Osteocyte (in vitro differentiated cells): ENCODE measurements at regions not wholly inside any gene's neighbourhood (a gene's known extent, or its start where the extent isn't known, plus 50 kb on each side); places are given as distances from the start of the nearest gene placed in this dataset.

Source experiments
- DNase-seq: peaks from one replicate; pipeline ENCODE4 v3.0.0; 2021; ENCODE audit warnings: mixed read lengths; ENCODE audit not compliant: unreplicated experiment; ENCODE audit errors: extremely low spot score
- H3K27ac Mint-ChIP-seq: one replicate; pipeline ENCODE4 v1.8.0; 2021; ENCODE audit warnings: mild to moderate bottlenecking, mixed read lengths; ENCODE audit not compliant: unreplicated experiment
- H3K27me3 Mint-ChIP-seq: one replicate; pipeline ENCODE4 v1.8.0; 2021; ENCODE audit warnings: mixed read lengths; ENCODE audit not compliant: unreplicated experiment
- H3K36me3 Mint-ChIP-seq: one replicate; pipeline ENCODE4 v1.8.0; 2021; ENCODE audit warnings: mixed read lengths; ENCODE audit not compliant: unreplicated experiment
- H3K4me1 Mint-ChIP-seq: one replicate; pipeline ENCODE4 v1.8.0; 2021; ENCODE audit warnings: mixed read lengths; ENCODE audit not compliant: unreplicated experiment
- H3K4me3 Mint-ChIP-seq: one replicate; pipeline ENCODE4 v1.8.0; 2021; ENCODE audit warnings: mild to moderate bottlenecking, moderate library complexity, mixed read lengths; ENCODE audit not compliant: unreplicated experiment
- H3K9me3 Mint-ChIP-seq: one replicate; pipeline ENCODE4 v1.8.0; 2021; ENCODE audit warnings: mixed read lengths; ENCODE audit not compliant: unreplicated experiment
- TF ChIP-seq, protein P1 (sequence below): fragments of 200-600 bp; sonication (generic); IDR thresholded peaks from 2 replicates; pipeline ENCODE4 v1.5.0; 2021; ENCODE audit warnings: antibody characterized with exemption, mild to moderate bottlenecking, moderate library complexity

DNA sequence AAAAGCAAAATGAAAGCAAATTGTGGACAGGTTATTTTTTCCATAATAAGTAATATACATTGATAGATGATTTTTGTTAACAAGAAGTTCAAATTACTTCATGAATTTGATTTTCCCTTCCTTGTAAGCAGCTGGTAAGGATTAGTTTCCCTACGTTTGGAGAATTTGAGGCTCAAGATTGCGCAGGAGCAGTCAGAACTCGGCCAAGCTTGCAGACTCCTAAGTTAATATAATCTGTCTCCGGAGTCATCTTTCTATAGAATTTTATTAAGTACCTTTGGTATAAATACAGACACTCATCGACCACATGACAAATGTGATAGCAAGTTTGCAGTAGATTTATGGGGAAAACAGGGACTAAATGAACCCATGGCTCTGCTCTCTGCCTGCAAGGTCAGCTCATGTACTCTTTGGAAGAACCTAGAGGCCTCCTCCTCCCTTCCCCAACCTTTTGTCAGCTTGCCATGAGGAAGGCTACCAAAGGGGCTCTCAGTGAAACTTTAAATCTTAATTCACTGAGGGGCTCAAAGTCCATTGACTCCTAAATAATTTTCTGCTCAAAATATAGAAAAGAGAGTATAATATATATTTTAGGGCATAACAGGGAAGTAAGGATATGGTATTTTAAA lies 89.2 kb upstream of the CTTNBP2 start:
- Mint-ChIP-seq H3K9me3 (no peaks in the 10 kb centered on the region), H3K4me1 (peaks cover 2% of the 10 kb centered on the region), H3K27ac (no peak overlapping the region), H3K4me3 (no peak overlapping the region), H3K27me3 (peaks cover 23% of the 10 kb centered on the region), H3K36me3 (no peaks in the 10 kb centered on the region)
- TF ChIP-seq, protein P1, sequence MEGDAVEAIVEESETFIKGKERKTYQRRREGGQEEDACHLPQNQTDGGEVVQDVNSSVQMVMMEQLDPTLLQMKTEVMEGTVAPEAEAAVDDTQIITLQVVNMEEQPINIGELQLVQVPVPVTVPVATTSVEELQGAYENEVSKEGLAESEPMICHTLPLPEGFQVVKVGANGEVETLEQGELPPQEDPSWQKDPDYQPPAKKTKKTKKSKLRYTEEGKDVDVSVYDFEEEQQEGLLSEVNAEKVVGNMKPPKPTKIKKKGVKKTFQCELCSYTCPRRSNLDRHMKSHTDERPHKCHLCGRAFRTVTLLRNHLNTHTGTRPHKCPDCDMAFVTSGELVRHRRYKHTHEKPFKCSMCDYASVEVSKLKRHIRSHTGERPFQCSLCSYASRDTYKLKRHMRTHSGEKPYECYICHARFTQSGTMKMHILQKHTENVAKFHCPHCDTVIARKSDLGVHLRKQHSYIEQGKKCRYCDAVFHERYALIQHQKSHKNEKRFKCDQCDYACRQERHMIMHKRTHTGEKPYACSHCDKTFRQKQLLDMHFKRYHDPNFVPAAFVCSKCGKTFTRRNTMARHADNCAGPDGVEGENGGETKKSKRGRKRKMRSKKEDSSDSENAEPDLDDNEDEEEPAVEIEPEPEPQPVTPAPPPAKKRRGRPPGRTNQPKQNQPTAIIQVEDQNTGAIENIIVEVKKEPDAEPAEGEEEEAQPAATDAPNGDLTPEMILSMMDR: no peak
- DNase-seq: no peak

DNA sequence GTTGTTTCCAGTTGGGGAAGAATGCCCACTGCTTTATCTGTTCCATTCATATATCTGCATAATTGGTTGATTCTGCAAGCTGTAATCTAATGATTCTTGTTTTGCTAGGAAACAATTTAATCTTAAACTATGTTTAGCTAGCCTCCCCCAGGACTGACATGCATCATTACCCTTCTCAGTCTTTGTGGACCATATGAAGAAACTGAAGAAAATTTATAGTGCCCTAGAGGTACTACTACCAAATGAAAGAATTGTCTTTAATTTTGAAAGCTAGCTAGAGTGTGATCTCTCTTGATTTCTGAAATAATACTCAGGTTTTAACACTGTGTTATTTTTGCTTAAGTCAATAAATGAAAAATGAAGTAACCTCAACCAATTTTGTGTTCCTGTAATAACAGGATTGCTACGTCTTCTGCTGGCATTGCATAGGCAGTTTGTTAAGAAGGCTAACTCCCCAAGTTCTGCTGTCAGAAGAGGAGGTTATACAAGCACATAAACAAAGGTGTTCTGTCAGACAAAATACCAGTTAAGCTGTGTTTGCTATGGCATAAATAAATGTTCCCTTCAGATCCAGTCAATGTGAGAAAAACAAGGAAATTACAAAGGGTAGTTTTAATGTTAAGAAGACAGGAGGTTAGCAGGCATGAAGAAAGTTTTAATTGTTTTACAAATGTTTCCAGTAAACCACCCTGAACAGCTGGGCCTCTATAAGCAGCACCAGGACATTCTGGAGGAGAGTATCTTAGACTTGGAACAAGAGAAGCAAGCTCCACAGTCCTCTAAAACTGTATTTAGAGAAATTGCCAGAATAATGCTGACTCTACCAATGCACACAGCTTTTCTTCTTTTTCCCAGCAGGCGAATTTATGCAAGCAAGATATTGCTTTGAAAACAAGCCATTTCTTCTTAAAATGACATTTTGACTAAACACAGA lies 90.3 kb upstream of the CTTNBP2 start:
- no peaks in the 10 kb centered on the region for H3K36me3 Mint-ChIP-seq
- H3K4me1 Mint-ChIP-seq: peaks cover 2% of the 10 kb centered on the region
- H3K27me3 Mint-ChIP-seq: peaks cover 23% of the 10 kb centered on the region
- no peak overlapping the region for H3K27ac Mint-ChIP-seq
- no peaks in the 10 kb centered on the region for H3K9me3 Mint-ChIP-seq
- TF ChIP-seq, protein P1: no peak
- DNase-seq: no peak
- H3K4me3 Mint-ChIP-seq: no peak overlapping the region

DNA sequence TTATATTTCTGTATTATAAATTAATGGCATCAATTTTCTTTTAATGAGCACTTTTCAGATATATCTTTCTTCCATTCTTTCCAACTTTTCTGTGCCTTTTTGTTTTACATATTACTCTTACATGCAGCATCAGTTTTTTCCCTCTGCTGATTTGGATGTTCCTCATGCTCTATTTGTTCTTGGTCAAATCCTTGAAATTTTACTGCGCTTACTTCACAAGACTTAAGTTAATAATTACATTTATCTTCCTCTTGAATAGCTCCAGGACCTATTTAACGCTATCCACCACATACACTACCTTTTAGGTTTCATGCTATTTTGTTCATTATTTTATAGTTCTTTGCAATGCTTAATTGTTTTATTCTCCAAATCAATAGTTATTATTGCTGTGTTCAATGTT lies 97.6 kb upstream of the CTTNBP2 start:
- TF ChIP-seq, protein P1: no peak
- no peaks in the 10 kb centered on the region for H3K9me3 Mint-ChIP-seq
- H3K4me3 Mint-ChIP-seq: no peak overlapping the region
- H3K27ac Mint-ChIP-seq: no peak overlapping the region
- peaks cover 5% of the 10 kb centered on the region for H3K27me3 Mint-ChIP-seq
- H3K4me1 Mint-ChIP-seq: no peaks in the 10 kb centered on the region
- no peaks in the 10 kb centered on the region for H3K36me3 Mint-ChIP-seq
- no peak for DNase-seq

DNA sequence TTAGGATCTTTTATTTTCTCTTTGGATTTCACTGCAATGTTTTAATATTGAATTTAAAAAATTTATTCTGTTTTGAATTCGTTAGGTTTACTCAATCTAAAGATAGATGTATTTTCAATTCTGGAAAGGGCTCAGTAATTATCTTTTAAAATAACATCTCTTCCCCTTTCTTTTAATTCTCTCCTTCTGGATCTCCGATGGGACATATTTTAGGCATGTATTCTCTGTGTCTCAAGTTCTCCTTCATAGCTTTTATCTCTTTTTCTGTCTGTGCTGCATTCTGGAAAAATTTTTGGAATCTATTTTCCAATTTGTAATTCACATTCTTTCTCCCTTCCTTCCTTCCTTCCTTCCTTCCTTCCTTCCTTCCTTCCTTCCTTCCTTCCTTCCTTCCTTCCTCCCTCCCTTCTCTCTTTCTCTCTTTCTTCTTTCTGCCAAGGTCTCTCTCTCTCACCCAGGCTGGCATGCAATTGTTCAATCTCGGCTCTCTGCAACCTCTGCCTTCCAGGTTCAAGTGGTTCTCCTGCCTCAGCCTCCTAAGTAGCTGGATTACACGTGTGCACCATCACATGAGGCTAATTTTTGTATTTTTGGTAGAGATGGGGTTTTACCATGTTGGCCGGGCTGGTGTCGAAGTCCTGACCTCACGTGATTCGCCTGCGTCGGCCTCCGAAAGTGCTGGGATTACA lies 98.5 kb upstream of the CTTNBP2 start:
- H3K9me3 Mint-ChIP-seq: no peaks in the 10 kb centered on the region
- TF ChIP-seq, protein P1: no peak
- DNase-seq: no peak
- H3K4me1 Mint-ChIP-seq: no peaks in the 10 kb centered on the region
- H3K27me3 Mint-ChIP-seq: peaks cover 2% of the 10 kb centered on the region
- no peak overlapping the region for H3K27ac Mint-ChIP-seq
- no peak overlapping the region for H3K4me3 Mint-ChIP-seq
- H3K36me3 Mint-ChIP-seq: no peaks in the 10 kb centered on the region

DNA sequence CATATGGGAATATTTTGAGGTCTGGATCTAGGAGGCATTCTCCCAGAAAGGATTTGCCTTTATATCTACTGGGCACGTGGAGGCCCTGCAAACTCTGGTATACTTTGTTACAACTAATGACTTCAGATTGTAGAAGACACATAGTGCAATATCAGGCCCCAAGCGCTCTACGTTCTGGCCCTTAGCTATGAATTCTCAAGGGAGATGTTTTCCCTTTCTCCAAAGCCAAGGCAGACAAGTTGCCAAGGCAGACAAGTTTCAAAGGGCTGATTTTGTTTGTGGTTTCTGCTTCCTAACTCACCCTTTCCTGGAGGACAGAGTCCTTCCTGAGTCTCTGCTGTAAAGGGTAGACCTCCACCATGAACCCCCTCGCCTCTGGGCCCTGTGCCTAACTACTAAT lies 99.4 kb upstream of the CTTNBP2 start:
- Mint-ChIP-seq H3K4me3 (no peak overlapping the region), H3K9me3 (no peaks in the 10 kb centered on the region), H3K4me1 (no peaks in the 10 kb centered on the region), H3K36me3 (no peaks in the 10 kb centered on the region), H3K27me3 (peaks cover 2% of the 10 kb centered on the region), H3K27ac (no peak overlapping the region)
- TF ChIP-seq, protein P1: no peak
- no peak for DNase-seq
